ENCODE measurements at regions not wholly inside any gene's neighbourhood (a gene's known extent, or its start where the extent isn't known, plus 50 kb on each side); places are given as distances from the start of the nearest gene placed in this dataset.

DNA sequence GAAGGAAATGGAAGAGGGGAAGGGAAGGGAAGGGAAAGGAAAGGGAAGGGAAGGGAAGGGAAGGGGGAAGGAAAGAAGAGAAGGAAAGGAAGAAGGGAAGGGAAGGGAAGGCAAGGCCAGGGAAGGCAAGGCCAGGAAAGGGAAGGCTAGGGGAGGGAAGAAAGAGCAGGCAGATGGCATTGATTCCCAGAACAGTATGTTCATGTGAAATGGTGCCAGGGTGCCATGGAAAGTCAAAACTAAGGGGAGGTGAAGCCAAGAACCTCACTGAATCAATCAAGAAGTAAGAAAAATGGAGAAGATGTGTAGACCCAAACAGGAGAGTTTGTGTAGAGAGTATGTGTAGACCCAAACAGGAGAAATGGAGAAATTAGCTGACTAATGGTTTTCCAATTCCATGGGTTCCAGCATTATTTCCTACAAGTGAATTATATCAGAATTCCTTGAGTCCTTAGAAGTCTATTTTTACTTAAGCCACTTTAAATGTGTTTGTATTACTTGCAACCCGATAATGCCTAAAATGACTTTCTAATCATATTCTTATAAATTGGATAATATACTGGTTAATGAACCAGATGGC, 367.6 kb downstream of the TXNL1 start:
- Histone ChIP-seq H3K4me1 (ENCODE audit: control insufficient read depth, insufficient read depth, low read length) (no peaks in the 10 kb centered on the region), H3K27me3 (ENCODE audit: control insufficient read depth, insufficient read depth, low read length) (no peaks in the 10 kb centered on the region), H3K9me3 (ENCODE audit: control insufficient read depth, insufficient read depth, low read length) (no peaks in the 10 kb centered on the region), H3K27ac (ENCODE audit: low read length) (no peak overlapping the region), H3K4me3 (ENCODE audit: low read length) (no peak overlapping the region), H3K36me3 (ENCODE audit: control insufficient read depth, insufficient read depth, low read length) (no peaks in the 10 kb centered on the region)
- peaks cover 3 to 8% of the 10 kb centered on the region in 2 donors for H3K9me3 Mint-ChIP-seq
- no peak overlapping the region for H3K4me3 Mint-ChIP-seq
- no peak overlapping the region for H3K27ac Mint-ChIP-seq
- H3K4me1 Mint-ChIP-seq: no peaks in the 10 kb centered on the region
- WGBS (ENCODE audit: insufficient coverage): no CpG with 5 or more reads among the region's 1 CpG
- TF ChIP-seq, protein P1, sequence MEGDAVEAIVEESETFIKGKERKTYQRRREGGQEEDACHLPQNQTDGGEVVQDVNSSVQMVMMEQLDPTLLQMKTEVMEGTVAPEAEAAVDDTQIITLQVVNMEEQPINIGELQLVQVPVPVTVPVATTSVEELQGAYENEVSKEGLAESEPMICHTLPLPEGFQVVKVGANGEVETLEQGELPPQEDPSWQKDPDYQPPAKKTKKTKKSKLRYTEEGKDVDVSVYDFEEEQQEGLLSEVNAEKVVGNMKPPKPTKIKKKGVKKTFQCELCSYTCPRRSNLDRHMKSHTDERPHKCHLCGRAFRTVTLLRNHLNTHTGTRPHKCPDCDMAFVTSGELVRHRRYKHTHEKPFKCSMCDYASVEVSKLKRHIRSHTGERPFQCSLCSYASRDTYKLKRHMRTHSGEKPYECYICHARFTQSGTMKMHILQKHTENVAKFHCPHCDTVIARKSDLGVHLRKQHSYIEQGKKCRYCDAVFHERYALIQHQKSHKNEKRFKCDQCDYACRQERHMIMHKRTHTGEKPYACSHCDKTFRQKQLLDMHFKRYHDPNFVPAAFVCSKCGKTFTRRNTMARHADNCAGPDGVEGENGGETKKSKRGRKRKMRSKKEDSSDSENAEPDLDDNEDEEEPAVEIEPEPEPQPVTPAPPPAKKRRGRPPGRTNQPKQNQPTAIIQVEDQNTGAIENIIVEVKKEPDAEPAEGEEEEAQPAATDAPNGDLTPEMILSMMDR (IDR thresholded peaks at IDR 0.05): no peak
- H3K27me3 Mint-ChIP-seq (ENCODE audit: low read depth in 2 of 2): no peaks in the 10 kb centered on the region
- no peak for DNase-seq
- intact Hi-C loops (cut with micrococcal nuclease): no loop called here
- no peak for ATAC-seq
- no peaks in the 10 kb centered on the region for H3K36me3 Mint-ChIP-seq

DNA sequence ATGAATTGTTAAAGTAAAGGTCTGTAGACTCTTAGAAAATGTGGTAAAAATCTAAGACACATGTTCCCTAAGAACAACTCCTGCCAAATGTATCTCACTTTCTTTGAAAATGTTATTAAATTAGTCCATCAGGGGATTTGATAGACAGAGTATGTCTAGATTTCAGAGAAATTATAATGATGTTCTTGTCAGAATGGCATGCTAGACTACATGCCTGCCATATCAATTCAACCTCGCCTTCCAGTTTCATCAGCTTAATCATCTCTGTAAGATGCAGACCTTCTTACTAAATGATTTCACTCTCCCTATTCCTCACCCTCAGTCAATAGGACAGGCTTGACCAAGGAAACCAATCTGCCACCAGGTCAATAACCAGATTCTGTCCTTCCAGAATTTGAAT, 368.4 kb downstream of the TXNL1 start:
- TF ChIP-seq, protein P1 (IDR thresholded peaks at IDR 0.05): no peak
- Histone ChIP-seq H3K27ac (ENCODE audit: low read length) (no peak overlapping the region), H3K36me3 (ENCODE audit: control insufficient read depth, insufficient read depth, low read length) (no peaks in the 10 kb centered on the region), H3K4me3 (ENCODE audit: low read length) (no peak overlapping the region), H3K4me1 (ENCODE audit: control insufficient read depth, insufficient read depth, low read length) (no peaks in the 10 kb centered on the region), H3K9me3 (ENCODE audit: control insufficient read depth, insufficient read depth, low read length) (no peaks in the 10 kb centered on the region), H3K27me3 (ENCODE audit: control insufficient read depth, insufficient read depth, low read length) (no peaks in the 10 kb centered on the region)
- Mint-ChIP-seq H3K27me3 (ENCODE audit: low read depth in 2 of 2) (no peaks in the 10 kb centered on the region), H3K27ac (no peak overlapping the region), H3K4me3 (no peak overlapping the region), H3K4me1 (no peaks in the 10 kb centered on the region), H3K9me3 (peaks cover 3 to 8% of the 10 kb centered on the region in 2 donors), H3K36me3 (no peaks in the 10 kb centered on the region)
- DNase-seq (no peak), ATAC-seq (no peak)
- whole genome bisulfite sequencing (ENCODE audit: insufficient coverage): 93% methylated on average over 1 of the region's 1 CpG
- intact Hi-C loops (cut with micrococcal nuclease): no loop called here

DNA sequence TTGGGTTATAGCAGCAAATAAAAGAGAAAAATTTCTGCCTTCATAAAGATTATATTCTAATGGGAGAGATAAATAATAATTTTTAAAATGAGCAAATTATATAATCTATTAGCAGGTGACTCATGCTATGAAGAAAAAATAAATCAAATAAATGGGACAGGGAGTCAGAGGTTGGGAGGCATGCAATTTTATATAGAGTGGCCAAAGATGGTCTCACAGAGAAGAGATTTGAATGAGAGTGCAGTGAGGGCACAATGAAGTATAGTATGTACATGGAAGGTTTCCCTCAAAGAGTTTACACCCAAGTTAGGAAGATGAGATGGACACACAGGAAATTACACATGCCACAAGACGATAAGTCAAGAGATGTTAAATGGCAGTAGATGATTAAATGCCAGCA, 369.4 kb downstream of the TXNL1 start:
- peaks cover 3 to 8% of the 10 kb centered on the region in 2 donors for H3K9me3 Mint-ChIP-seq
- TF ChIP-seq, protein P1 (IDR thresholded peaks at IDR 0.05): no peak
- Histone ChIP-seq H3K9me3 (ENCODE audit: control insufficient read depth, insufficient read depth, low read length) (no peaks in the 10 kb centered on the region), H3K4me3 (ENCODE audit: low read length) (no peak overlapping the region), H3K27ac (ENCODE audit: low read length) (no peak overlapping the region), H3K36me3 (ENCODE audit: control insufficient read depth, insufficient read depth, low read length) (no peaks in the 10 kb centered on the region), H3K27me3 (ENCODE audit: control insufficient read depth, insufficient read depth, low read length) (no peaks in the 10 kb centered on the region), H3K4me1 (ENCODE audit: control insufficient read depth, insufficient read depth, low read length) (no peaks in the 10 kb centered on the region)
- H3K36me3 Mint-ChIP-seq: no peaks in the 10 kb centered on the region
- no peak for ATAC-seq
- H3K27me3 Mint-ChIP-seq (ENCODE audit: low read depth in 2 of 2): no peaks in the 10 kb centered on the region
- DNase-seq: no peak
- intact Hi-C loops (cut with micrococcal nuclease): no loop called here
- WGBS (ENCODE audit: insufficient coverage): 82% methylated on average over 1 of the region's 1 CpG
- H3K4me1 Mint-ChIP-seq: no peaks in the 10 kb centered on the region
- no peak overlapping the region for H3K27ac Mint-ChIP-seq
- H3K4me3 Mint-ChIP-seq: no peak overlapping the region

DNA sequence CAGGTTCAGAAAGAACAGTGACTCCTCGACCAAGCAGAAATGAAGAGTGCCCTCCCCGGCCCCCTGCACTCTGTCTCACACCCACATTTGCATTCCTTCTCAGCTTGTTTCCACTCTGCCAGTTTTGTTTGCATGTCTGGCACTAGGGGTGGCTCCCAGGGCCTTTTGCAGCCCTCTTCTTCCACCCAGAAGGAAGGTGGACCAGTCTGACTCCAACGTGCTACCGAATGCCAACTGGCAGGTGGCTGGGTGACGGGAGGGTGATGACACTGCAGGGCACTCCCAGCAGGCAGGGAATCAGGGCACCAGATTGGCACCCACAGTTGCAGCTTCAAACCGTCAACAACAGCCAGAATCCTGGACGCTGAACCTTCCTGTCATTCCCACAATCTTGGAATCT, 371.1 kb downstream of the TXNL1 start:
- TF ChIP-seq, protein P1 (IDR thresholded peaks at IDR 0.05): no peak
- Histone ChIP-seq H3K4me3 (ENCODE audit: low read length) (no peak overlapping the region), H3K36me3 (ENCODE audit: control insufficient read depth, insufficient read depth, low read length) (no peaks in the 10 kb centered on the region), H3K27ac (ENCODE audit: low read length) (no peak overlapping the region), H3K4me1 (ENCODE audit: control insufficient read depth, insufficient read depth, low read length) (no peaks in the 10 kb centered on the region), H3K9me3 (ENCODE audit: control insufficient read depth, insufficient read depth, low read length) (no peaks in the 10 kb centered on the region), H3K27me3 (ENCODE audit: control insufficient read depth, insufficient read depth, low read length) (no peaks in the 10 kb centered on the region)
- Mint-ChIP-seq H3K27me3 (ENCODE audit: low read depth in 2 of 2) (no peaks in the 10 kb centered on the region), H3K27ac (no peak overlapping the region), H3K4me1 (no peaks in the 10 kb centered on the region), H3K9me3 (peaks cover 3 to 8% of the 10 kb centered on the region in 2 donors), H3K36me3 (no peaks in the 10 kb centered on the region), H3K4me3 (no peak overlapping the region)
- ATAC-seq (no peak), DNase-seq (no peak)
- WGBS (ENCODE audit: insufficient coverage): 68% methylated on average over 6 of the region's 7 CpGs
- intact Hi-C loops (cut with micrococcal nuclease): no loop called here
